NCI-H2227 (cell line): ENCODE measurements at regions not wholly inside any gene's neighbourhood (a gene's known extent, or its start where the extent isn't known, plus 50 kb on each side); places are given as distances from the start of the nearest gene placed in this dataset.
"Not testable (repeated sequence)": the region's sequence is repeated elsewhere in the genome, so short reads cannot be mapped to it uniquely, and the experiment has no call there.

Experiments
- DNase-seq: peaks from one replicate; lab custom pipeline; 2025; ENCODE audit not compliant: unreplicated experiment; lab: John Stamatoyannopoulos, UW

- DNase-seq, result no peak
Observed at GRCh38 chr1:60612790-60613189, 469.6 kb upstream of the NFIA start.

GRCh38 chr1:60606921-60607320, 475.4 kb upstream of the NFIA start:
- not testable (repeated sequence) for DNase-seq

- DNase-seq, result no peak
Observed at GRCh38 chr1:60600532-60600931, 481.8 kb upstream of the NFIA start.

GRCh38 chr1:60599574-60599973, 482.8 kb upstream of the NFIA start:
- no peak for DNase-seq

GRCh38 chr1:60598041-60598910, 484.1 kb upstream of the NFIA start:
- no peak for DNase-seq

- DNase-seq, result no peak
Observed at GRCh38 chr1:60596791-60597750, 485.3 kb upstream of the NFIA start.

GRCh38 chr1:60591583-60591982, 490.8 kb upstream of the NFIA start:
- DNase-seq, result no peak

GRCh38 chr1:60589916-60590315, 492.4 kb upstream of the NFIA start:
- DNase-seq, result no peak

- no peak for DNase-seq
Observed at GRCh38 chr1:60589046-60589748, 493.2 kb upstream of the NFIA start.

GRCh38 chr1:60584371-60584770, 498.0 kb upstream of the NFIA start:
- DNase-seq, result no peak

GRCh38 chr1:60583696-60584095, 498.7 kb upstream of the NFIA start:
- no peak for DNase-seq

GRCh38 chr1:60581455-60582220, 500.7 kb upstream of the NFIA start:
- DNase-seq, result no peak

- DNase-seq, result no peak
Observed at GRCh38 chr1:60577029-60577428, 503.5 kb upstream of the C1orf87 start.

GRCh38 chr1:60575326-60575977, 501.9 kb upstream of the C1orf87 start:
- DNase-seq, result no peak

- no peak for DNase-seq
Observed at GRCh38 chr1:60573726-60574409, 500.3 kb upstream of the C1orf87 start.

- DNase-seq, result no peak
Observed at GRCh38 chr1:60573121-60573520, 499.6 kb upstream of the C1orf87 start.

GRCh38 chr1:60572378-60572777, 498.8 kb upstream of the C1orf87 start:
- DNase-seq, result no peak

GRCh38 chr1:60571811-60572210, 498.2 kb upstream of the C1orf87 start:
- DNase-seq, result no peak

- no peak for DNase-seq
Observed at GRCh38 chr1:60569189-60569588, 495.6 kb upstream of the C1orf87 start.
